HepG2 (cell line): ENCODE measurements at regions not wholly inside any gene's neighbourhood (a gene's known extent, or its start where the extent isn't known, plus 50 kb on each side); places are given as distances from the start of the nearest gene placed in this dataset.

Experiments used
- ATAC-seq: fragments of 200-7000 bp; cut with Tn5 transposase; 3 replicates; pipeline ENCODE4 v1.9.1; 2020; ENCODE audit warnings: mild to moderate bottlenecking, moderate library complexity
- BruUV-seq: library from RNA; stranded (reverse); fragments of 400-500 nt; replicated peaks from 2 replicates; lab custom pipeline; 2021; lab: Mats Ljungman, UMichigan
- CTCF ChIA-PET: fragments of 300-600 bp; formaldehyde crosslinking; extraction: SDS; loops from one replicate; lab custom pipeline; 2021; ENCODE audit warnings: low total read pairs, inconsistent platforms, low intra/inter-chr PET ratio; lab: Yijun Ruan, JAX
- POLR2A ChIA-PET: fragments of 350-600 bp; sonication (Branson Sonifier 250); formaldehyde crosslinking; loops from one replicate; lab custom pipeline; 2020; ENCODE audit warnings: antibody characterized with exemption, inconsistent platforms; lab: Yijun Ruan, JAX
- DNase-seq: peaks from one replicate; pipeline ENCODE4 v3.0.0-alpha.2; 2015; ENCODE audit warnings: low spot score
- FAIRE-seq: peaks from 3 replicates; lab custom pipeline; 2011; peaks lifted over from hg19 to GRCh38; lab: Jason Lieb, UNC
- H2AFZ ChIP-seq: one replicate; pipeline ENCODE4 v1.6.1; 2011; ENCODE audit warnings: low read length, inconsistent platforms
- H3K27ac ChIP-seq: fragments of 300-600 bp; 3 replicates; pipeline ENCODE4 v1.8.0; 2011; ENCODE audit warnings: mixed run types, mild to moderate bottlenecking, mixed read lengths, low read length, inconsistent platforms; ENCODE audit not compliant: insufficient read depth; ENCODE audit errors: extremely low read length
- H3K27me3 ChIP-seq, 2 experiments: fragments of 200-600 bp in 1 of 2; 2 replicates in 1 of 2; 3 replicates in 1 of 2; pipeline versions ENCODE4 v1.6.0 to v1.8.0; 2011; ENCODE audit warnings: low read length in 2 of 2, mild to moderate bottlenecking in 2 of 2, moderate library complexity in 2 of 2, inconsistent platforms in 1 of 2; ENCODE audit not compliant: insufficient read depth in 2 of 2, control insufficient read depth in 1 of 2
- H3K36me3 ChIP-seq, 2 experiments: fragments of 200-600 bp in 1 of 2; replicated peaks in 1 of 2; 2 replicates in 1 of 2; 3 replicates in 1 of 2; pipeline versions ENCODE4 v1.5.1 to v1.8.0; 2011; ENCODE audit warnings: low read length in 2 of 2, inconsistent platforms in 1 of 2; ENCODE audit not compliant: insufficient read depth in 2 of 2, control insufficient read depth in 1 of 2
- H3K4me1 ChIP-seq: 2 replicates; pipeline ENCODE4 v1.5.1; 2012; ENCODE audit warnings: low read length, inconsistent platforms; ENCODE audit not compliant: insufficient read depth
- H3K4me2 ChIP-seq: 2 replicates; pipeline ENCODE4 v1.6.0; 2011; ENCODE audit warnings: low read depth, low read length, inconsistent platforms
- H3K4me3 ChIP-seq, 3 experiments: fragments of 200-600 bp in 1 of 3; sonication (generic), shearing (Covaris generic) in 1 of 3; replicated peaks in 1 of 3; 2 replicates each; pipeline ENCODE4 v1.5.1; 2011 to 2016; ENCODE audit warnings: low read length in 3 of 3, inconsistent platforms in 2 of 3, low read depth in 2 of 3, mild to moderate bottlenecking in 2 of 3, control low read depth in 1 of 3, mixed read lengths in 1 of 3; ENCODE audit not compliant: insufficient read depth in 1 of 3
- H3K79me2 ChIP-seq: one replicate; pipeline ENCODE4 v1.6.1; 2011; ENCODE audit warnings: low read length, inconsistent platforms; ENCODE audit not compliant: insufficient read depth
- H3K9ac ChIP-seq: 2 replicates; pipeline ENCODE4 v1.6.0; 2011; ENCODE audit warnings: mild to moderate bottlenecking, low read depth, low read length, inconsistent platforms; ENCODE audit not compliant: insufficient read depth
- H3K9me3 ChIP-seq: 2 replicates; pipeline ENCODE4 v1.5.1; 2012; ENCODE audit warnings: mild to moderate bottlenecking, low read length
- H4K20me1 ChIP-seq: 2 replicates; pipeline ENCODE4 v1.6.0; 2011; ENCODE audit warnings: inconsistent platforms, mild to moderate bottlenecking, low read length, moderate library complexity; ENCODE audit not compliant: insufficient read depth
- DZIP1 ChIP-seq: sonication (generic); formaldehyde crosslinking; IDR thresholded peaks from 2 replicates; pipeline ENCODE4 v1.5.0; 2020; ENCODE audit warnings: mild to moderate bottlenecking, missing genetic modification reagents
- FOSL1 ChIP-seq: sonication (generic); formaldehyde crosslinking; IDR thresholded peaks from 2 replicates; pipeline ENCODE4 v1.9.0; 2021; ENCODE audit warnings: missing genetic modification reagents, borderline replicate concordance
- HDAC1 ChIP-seq: sonication (generic); formaldehyde crosslinking; IDR thresholded peaks from 2 replicates; pipeline ENCODE4 v1.5.1; 2020; ENCODE audit warnings: mild to moderate bottlenecking, missing genetic modification reagents
- LBX2 ChIP-seq: sonication (generic); formaldehyde crosslinking; IDR thresholded peaks from 2 replicates; pipeline ENCODE4 v1.5.0; 2020; ENCODE audit warnings: missing genetic modification reagents, mild to moderate bottlenecking, borderline replicate concordance
- MAF1 ChIP-seq: sonication (generic); formaldehyde crosslinking; IDR thresholded peaks from 2 replicates; pipeline ENCODE4 v1.5.0; 2020; ENCODE audit warnings: missing genetic modification reagents, borderline replicate concordance
- NFKB2 ChIP-seq: sonication (generic); formaldehyde crosslinking; IDR thresholded peaks from 2 replicates; pipeline ENCODE4 v1.4.0; 2020; ENCODE audit warnings: missing genetic modification reagents, borderline replicate concordance
- NFYB ChIP-seq: sonication (generic); formaldehyde crosslinking; IDR thresholded peaks from 2 replicates; pipeline ENCODE4 v1.4.0; 2020; ENCODE audit warnings: missing genetic modification reagents
- PREB ChIP-seq: sonication (generic); formaldehyde crosslinking; IDR thresholded peaks from 2 replicates; pipeline ENCODE4 v1.4.0; 2020; ENCODE audit warnings: missing genetic modification reagents
- RELA ChIP-seq: sonication (generic); formaldehyde crosslinking; IDR thresholded peaks from 2 replicates; pipeline ENCODE4 v1.4.0; 2020; ENCODE audit warnings: missing genetic modification reagents
- TIGD3 ChIP-seq: sonication (generic); formaldehyde crosslinking; IDR thresholded peaks from 2 replicates; pipeline ENCODE4 v1.5.1; 2020; ENCODE audit warnings: mild to moderate bottlenecking, missing genetic modification reagents, borderline replicate concordance
- ZFP91 ChIP-seq: sonication (generic); formaldehyde crosslinking; IDR thresholded peaks from 2 replicates; pipeline ENCODE4 v1.9.0; 2022; ENCODE audit warnings: missing genetic modification reagents, mild to moderate bottlenecking, borderline replicate concordance
- ZMYM3 ChIP-seq: sonication (generic); formaldehyde crosslinking; IDR thresholded peaks from 2 replicates; pipeline ENCODE4 v1.5.1; 2020; ENCODE audit warnings: mild to moderate bottlenecking, missing genetic modification reagents
- ZNF101 ChIP-seq: sonication (generic); formaldehyde crosslinking; IDR thresholded peaks from 2 replicates; pipeline ENCODE4 v1.4.0; 2020; ENCODE audit warnings: mild to moderate bottlenecking, low read depth, missing genetic modification reagents, borderline replicate concordance
- ZNF263 ChIP-seq: sonication (generic); formaldehyde crosslinking; IDR thresholded peaks from 2 replicates; pipeline ENCODE4 v1.4.0; 2020; ENCODE audit warnings: missing genetic modification reagents
- ZNF781 ChIP-seq: sonication (generic); formaldehyde crosslinking; IDR thresholded peaks from 2 replicates; pipeline ENCODE4 v1.5.1; 2020; ENCODE audit warnings: borderline replicate concordance, mild to moderate bottlenecking, missing genetic modification reagents; ENCODE audit errors: not compliant biosample characterization
- WGBS: methylation state at CpG from one replicate; pipeline ENCODE4 v1.1.6; 2017; ENCODE audit warnings: low lambda C conversion rate; 5-methylcytosine and 5-hydroxymethylcytosine counted together
- in situ Hi-C: cut with HindIII; loops from 2 replicates; pipeline ENCODE4 v1.10.0; 2017; ENCODE audit warnings: low pct_unique_long_range_greater_than_20kb; ENCODE audit not compliant: extremely low pct_ligation_motif_present
- intact Hi-C: fragments of 100-400 bp; cut with micrococcal nuclease; formaldehyde crosslinking; loops from one replicate; pipeline ENCODE4 v1.10.0; 2022; ENCODE audit not compliant: unreplicated experiment

GRCh38 chrX:69082055-69082752, 83.0 kb downstream of the PJA1 start:
- H3K4me1 ChIP-seq: no peaks in the 10 kb centered on the region
- intact Hi-C loops (no loop called here), in situ Hi-C loops (no loop called here)
- no peak overlapping the region for H2AFZ ChIP-seq
- H3K9ac ChIP-seq: no peak overlapping the region
- no peaks in the 10 kb centered on the region for H3K79me2 ChIP-seq
- no peak overlapping the region for H3K4me3 ChIP-seq
- no peak for DNase-seq
- no peak for TF ChIP-seq ZMYM3 (CRISPR knock-in tag)
- no peak for TF ChIP-seq HDAC1 (CRISPR knock-in tag)
- TF ChIP-seq RELA (CRISPR knock-in tag): no peak
- no peak for TF ChIP-seq ZFP91
- no peak for TF ChIP-seq NFKB2
- no peak for TF ChIP-seq LBX2 (CRISPR knock-in tag)
- no peak for TF ChIP-seq NFYB (CRISPR knock-in tag)
- TF ChIP-seq ZNF263 (CRISPR knock-in tag): no peak
- TF ChIP-seq DZIP1: no peak
- no peak for TF ChIP-seq PREB (CRISPR knock-in tag)
- no peak for TF ChIP-seq ZNF781 (CRISPR knock-in tag)
- no peak for TF ChIP-seq ZNF101 (CRISPR knock-in tag)
- no peak for TF ChIP-seq MAF1
- TF ChIP-seq FOSL1 (CRISPR knock-in tag): no peak
- TF ChIP-seq TIGD3 (CRISPR knock-in tag): no peak
- FAIRE-seq: no peak
- no peak overlapping the region for H3K4me2 ChIP-seq
- POLR2A ChIA-PET: no interaction called here
- H4K20me1 ChIP-seq: no peaks in the 10 kb centered on the region
- ATAC-seq: no peak
- H3K36me3 ChIP-seq: no peaks in the 10 kb centered on the region
- H3K27ac ChIP-seq: no peak overlapping the region
- 72% methylated on average over 8 of the region's 10 CpGs for WGBS
- CTCF ChIA-PET: no interaction called here
- no peaks in the 10 kb centered on the region for H3K9me3 ChIP-seq
- BruUV-seq: no TSS peak
- H3K27me3 ChIP-seq: no peaks in the 10 kb centered on the region
